ENCODE measurements at regions not wholly inside any gene's neighbourhood (a gene's known extent, or its start where the extent isn't known, plus 50 kb on each side); places are given as distances from the start of the nearest gene placed in this dataset.
"Not testable (repeated sequence)": the region's sequence is repeated elsewhere in the genome, so short reads cannot be mapped to it uniquely, and the experiment has no call there.

- in situ Hi-C loops (cut with HindIII; ENCODE audit: low sequenced_read_pairs): no loop called here
- DNase-seq (ENCODE audit: low spot score): no peak
These were observed 289.6 kb downstream of the ZIC3 start for GRCh38 chrX:137855490-137855889.

GRCh38 chrX:137858106-137858505 is 292.2 kb downstream of the ZIC3 start:
- in situ Hi-C loops (cut with HindIII; ENCODE audit: low sequenced_read_pairs): no loop called here
- DNase-seq (ENCODE audit: low spot score): no peak

- in situ Hi-C loops (cut with HindIII; ENCODE audit: low sequenced_read_pairs): no loop called here
- no peak for DNase-seq (ENCODE audit: low spot score)
These were observed 312.5 kb downstream of the ZIC3 start for GRCh38 chrX:137878401-137878800.

- in situ Hi-C loops (cut with HindIII; ENCODE audit: low sequenced_read_pairs): no loop called here
- no peak for DNase-seq (ENCODE audit: low spot score)
These were observed 317.0 kb downstream of the ZIC3 start for GRCh38 chrX:137882960-137883359.

GRCh38 chrX:137884813-137885212 is 318.9 kb downstream of the ZIC3 start:
- in situ Hi-C loops (cut with HindIII; ENCODE audit: low sequenced_read_pairs); DNase-seq (ENCODE audit: low spot score): not testable (repeated sequence)

GRCh38 chrX:137891431-137891830 is 325.5 kb downstream of the ZIC3 start:
- in situ Hi-C loops (cut with HindIII; ENCODE audit: low sequenced_read_pairs): no loop called here
- no peak for DNase-seq (ENCODE audit: low spot score)

- in situ Hi-C loops (cut with HindIII; ENCODE audit: low sequenced_read_pairs): no loop called here
- DNase-seq (ENCODE audit: low spot score): no peak
These were observed 330.2 kb downstream of the ZIC3 start for GRCh38 chrX:137896123-137896522.

GRCh38 chrX:137915466-137915865 is 349.5 kb downstream of the ZIC3 start:
- DNase-seq (ENCODE audit: low spot score): no peak
- in situ Hi-C loops (cut with HindIII; ENCODE audit: low sequenced_read_pairs): no loop called here

GRCh38 chrX:137916090-137916746 is 350.3 kb downstream of the ZIC3 start:
- in situ Hi-C loops (cut with HindIII; ENCODE audit: low sequenced_read_pairs): no loop called here
- DNase-seq (ENCODE audit: low spot score): no peak

GRCh38 chrX:137926090-137926489 is 360.2 kb downstream of the ZIC3 start:
- in situ Hi-C loops (cut with HindIII; ENCODE audit: low sequenced_read_pairs): no loop called here
- peak; percentile 44 for DNase-seq (ENCODE audit: low spot score)

- DNase-seq (ENCODE audit: low spot score): no peak
- in situ Hi-C loops (cut with HindIII; ENCODE audit: low sequenced_read_pairs): no loop called here
These were observed 364.0 kb downstream of the ZIC3 start for GRCh38 chrX:137929951-137930350.

GRCh38 chrX:137930533-137930932 is 364.6 kb downstream of the ZIC3 start:
- in situ Hi-C loops (cut with HindIII; ENCODE audit: low sequenced_read_pairs): no loop called here
- no peak for DNase-seq (ENCODE audit: low spot score)

- in situ Hi-C loops (cut with HindIII; ENCODE audit: low sequenced_read_pairs); DNase-seq (ENCODE audit: low spot score): not testable (repeated sequence)
These were observed 368.3 kb downstream of the ZIC3 start for GRCh38 chrX:137934214-137934613.

GRCh38 chrX:137934887-137935286 is 369.0 kb downstream of the ZIC3 start:
- in situ Hi-C loops (cut with HindIII; ENCODE audit: low sequenced_read_pairs): not testable (repeated sequence)

GRCh38 chrX:137945470-137945869 is 379.5 kb downstream of the ZIC3 start:
- in situ Hi-C loops (cut with HindIII; ENCODE audit: low sequenced_read_pairs): no loop called here
- DNase-seq (ENCODE audit: low spot score): no peak

More at GRCh38 chrX:137934887-137935286, 369.0 kb downstream of the ZIC3 start:
- DNase-seq (ENCODE audit: low spot score): not testable (repeated sequence)

GRCh38 chrX:137969191-137969590 is 403.3 kb downstream of the ZIC3 start:
- in situ Hi-C loops (cut with HindIII; ENCODE audit: low sequenced_read_pairs): no loop called here
- DNase-seq (ENCODE audit: low spot score): no peak

- DNase-seq (ENCODE audit: low spot score): no peak
- in situ Hi-C loops (cut with HindIII; ENCODE audit: low sequenced_read_pairs): no loop called here
These were observed 416.7 kb downstream of the ZIC3 start for GRCh38 chrX:137982472-137983172.

GRCh38 chrX:137988470-137988869 is 422.5 kb downstream of the ZIC3 start:
- in situ Hi-C loops (cut with HindIII; ENCODE audit: low sequenced_read_pairs): no loop called here
- DNase-seq (ENCODE audit: low spot score): peak; percentile 9

- in situ Hi-C loops (cut with HindIII; ENCODE audit: low sequenced_read_pairs): no loop called here
- DNase-seq (ENCODE audit: low spot score): no peak
These were observed 432.7 kb downstream of the ZIC3 start for GRCh38 chrX:137998619-137999018.

GRCh38 chrX:137999071-137999470 is 433.1 kb downstream of the ZIC3 start:
- in situ Hi-C loops (cut with HindIII; ENCODE audit: low sequenced_read_pairs): no loop called here
- no peak for DNase-seq (ENCODE audit: low spot score)

GRCh38 chrX:137999552-137999951 is 433.6 kb downstream of the ZIC3 start:
- in situ Hi-C loops (cut with HindIII; ENCODE audit: low sequenced_read_pairs): no loop called here
- DNase-seq (ENCODE audit: low spot score): no peak
